Umbilical cord (tissue), 1 donor: ENCODE measurements at regions not wholly inside any gene's neighbourhood (a gene's known extent, or its start where the extent isn't known, plus 50 kb on each side); places are given as distances from the start of the nearest gene placed in this dataset.
A peak's percentile ranks its signal among the peaks of the same experiment; 100 is the strongest.
"Not testable (repeated sequence)": the region's sequence is repeated elsewhere in the genome, so short reads cannot be mapped to it uniquely, and the experiment has no call there.

Experiments
- DNase-seq: peaks from one replicate; pipeline ENCODE4 v3.0.0-alpha.2; 2015; ENCODE audit warnings: low spot score

DNA sequence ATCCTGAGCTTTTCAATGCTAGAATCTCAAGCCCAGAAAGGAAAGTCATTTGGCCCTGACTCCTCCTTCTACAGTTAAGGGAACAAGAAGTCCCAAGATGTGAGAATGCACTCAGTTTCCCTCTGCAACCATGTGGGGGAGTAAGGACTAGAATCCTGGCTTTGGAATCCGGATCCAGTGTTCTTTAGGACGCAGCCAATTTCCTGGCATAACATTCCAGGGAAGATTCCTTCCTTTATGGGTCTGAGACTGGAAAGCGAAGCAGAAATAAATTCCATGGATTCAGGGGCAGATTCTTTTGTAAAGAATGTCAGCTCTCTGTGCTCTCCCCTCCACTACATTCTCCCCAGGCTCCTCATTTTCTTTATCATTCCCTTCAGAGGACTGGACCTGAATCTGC is 151.8 kb upstream of the SOX14 start:
- peak; percentile 3 for DNase-seq

GRCh38 chr3:137615659-137616418 is 148.3 kb upstream of the SOX14 start:
- no peak for DNase-seq

DNA sequence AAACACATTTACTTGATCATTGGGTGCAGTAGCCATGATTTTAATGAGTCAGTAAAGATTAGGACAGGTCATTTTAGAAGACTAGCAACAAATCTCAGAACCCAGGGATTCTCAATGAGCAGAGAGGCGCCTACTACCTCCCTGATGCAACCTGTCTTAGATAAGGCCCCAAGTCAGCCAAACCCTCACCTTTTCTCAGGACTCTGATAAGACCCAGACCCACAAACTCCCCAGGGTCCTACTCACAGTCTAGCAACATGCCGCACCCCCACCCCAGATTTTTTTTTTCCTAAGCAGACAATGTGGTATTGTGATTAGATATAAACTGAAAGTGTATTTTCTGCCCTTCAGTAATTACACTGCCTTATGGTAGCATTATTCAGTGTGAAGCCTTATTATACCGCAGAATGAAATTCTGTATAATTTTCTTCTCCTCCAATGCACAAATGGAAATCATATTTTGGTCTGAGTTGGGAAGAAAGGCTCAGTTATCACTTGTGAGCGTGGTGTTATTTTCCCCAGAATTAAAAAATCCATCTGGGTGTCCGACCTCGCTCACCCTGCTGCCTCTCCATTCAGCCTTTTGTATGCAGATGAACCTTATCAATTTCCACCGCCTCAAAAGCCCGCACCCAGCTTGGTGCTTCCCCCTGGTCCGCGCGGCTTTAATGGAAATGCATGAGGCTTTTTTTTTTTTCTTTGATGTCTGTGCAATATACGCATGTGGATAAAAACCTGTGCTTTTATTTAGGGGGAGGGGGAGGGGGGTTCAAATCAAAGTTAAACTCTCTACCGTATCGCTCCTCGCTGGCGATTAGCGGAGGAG is 122.0 kb upstream of the SOX14 start:
- DNase-seq = no peak

- no peak for DNase-seq
Measured at GRCh38 chr3:137642831-137643230, 121.3 kb upstream of the SOX14 start.

DNA sequence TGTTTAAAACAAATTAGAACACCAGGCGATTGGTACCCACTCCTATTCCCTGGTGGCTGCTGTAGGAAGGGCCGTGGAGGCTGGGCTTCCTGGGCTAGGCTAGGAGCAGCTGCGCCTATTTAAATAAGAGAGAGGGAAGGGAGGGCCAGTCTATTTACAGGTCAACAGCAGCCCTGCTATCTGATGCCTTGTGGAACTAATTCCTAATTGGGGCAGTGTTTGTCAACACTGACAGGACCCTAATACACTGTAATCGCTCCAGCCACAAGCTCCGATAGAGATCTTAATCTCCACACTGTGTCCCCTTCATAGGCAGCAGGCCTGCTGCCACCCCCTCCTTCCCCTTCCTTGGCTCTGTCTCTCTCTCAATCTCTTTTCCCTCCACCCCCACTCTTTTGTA is 116.9 kb upstream of the SOX14 start:
- DNase-seq = no peak

- no peak for DNase-seq
Measured at GRCh38 chr3:137669519-137670060, 94.5 kb upstream of the SOX14 start.

- DNase-seq = no peak
Measured at GRCh38 chr3:137687181-137687879, 76.8 kb upstream of the SOX14 start.

DNA sequence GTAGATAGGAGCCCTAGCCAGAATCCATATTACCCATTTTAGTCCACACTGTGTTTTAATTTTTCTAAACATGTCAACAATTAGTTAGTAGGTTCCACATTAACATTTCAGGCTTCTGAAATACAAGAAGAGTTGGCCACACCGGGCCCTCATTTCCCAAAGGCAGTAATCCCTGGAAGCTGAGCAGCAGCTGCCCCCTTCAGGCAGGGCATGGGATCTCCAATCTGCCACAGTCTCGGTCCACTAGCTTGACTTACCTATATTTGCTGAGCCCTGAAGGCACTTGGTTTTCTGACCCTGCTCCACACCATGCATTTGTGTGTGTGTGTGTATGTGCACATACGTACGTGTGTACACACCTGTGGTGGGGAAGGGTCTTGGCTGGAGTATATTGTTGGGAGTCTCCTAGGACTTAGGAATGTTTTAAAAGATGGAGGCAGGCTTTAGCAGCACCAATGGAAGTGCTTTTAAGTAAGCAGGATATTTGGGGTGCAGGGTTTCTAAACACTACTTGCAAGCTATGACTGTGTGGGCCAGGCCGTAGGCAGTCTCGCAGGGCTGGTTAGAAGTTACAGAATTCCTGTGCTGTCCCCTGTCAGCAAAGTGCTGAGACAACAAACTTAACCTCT is 71.2 kb upstream of the SOX14 start:
- no peak for DNase-seq

DNA sequence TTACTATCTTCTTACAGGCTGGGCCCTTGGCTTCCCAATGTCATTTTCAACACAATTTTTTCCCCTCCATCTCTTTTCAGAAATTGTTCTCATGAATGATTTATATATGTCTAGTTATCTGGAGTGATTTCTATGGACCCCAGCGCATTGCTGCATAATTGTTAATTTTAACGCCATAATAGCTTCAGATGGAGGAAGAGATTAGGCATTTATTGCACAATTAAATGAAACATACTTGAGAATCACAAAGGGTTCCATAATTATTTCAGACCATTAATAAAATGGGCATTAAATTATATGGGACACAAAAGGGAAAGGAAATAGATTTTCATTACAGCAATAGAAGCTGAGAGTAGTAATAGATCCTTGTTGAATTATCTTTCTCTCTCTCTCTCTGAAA is 70.3 kb upstream of the SOX14 start:
- no peak for DNase-seq

GRCh38 chr3:137694836-137695235 is 69.3 kb upstream of the SOX14 start:
- no peak for DNase-seq

GRCh38 chr3:137695351-137695750 is 68.8 kb upstream of the SOX14 start:
- DNase-seq = no peak

DNA sequence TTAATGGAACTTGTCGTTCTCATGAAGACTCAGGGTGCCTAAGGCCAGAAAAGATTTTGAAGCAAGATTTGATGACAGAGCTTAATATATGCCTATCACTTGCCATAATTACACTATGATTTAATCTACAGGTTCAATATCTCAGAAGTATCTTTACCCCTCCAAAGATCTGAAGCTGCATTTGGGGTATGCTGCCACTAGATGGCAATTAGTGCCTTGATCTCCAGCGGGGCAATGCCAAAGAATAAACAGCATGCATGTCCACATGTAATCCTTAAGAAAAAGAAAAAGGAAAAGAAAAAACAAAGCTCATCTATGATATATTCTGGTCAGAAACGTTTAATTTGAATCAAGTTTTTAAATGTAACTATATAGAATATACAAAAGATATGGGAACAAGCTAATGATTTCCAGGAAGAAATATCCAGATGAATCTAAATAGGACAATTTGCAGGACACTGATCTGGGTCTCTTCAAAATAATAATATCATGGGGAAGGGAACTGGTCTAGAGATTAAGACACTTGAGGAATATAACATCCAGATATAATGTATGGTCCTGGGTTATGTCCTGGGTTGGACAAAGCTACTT is 55.0 kb upstream of the SOX14 start:
- DNase-seq = no peak

GRCh38 chr3:137713965-137714364 is 50.1 kb upstream of the SOX14 start:
- not testable (repeated sequence) for DNase-seq
